COLO668 (cell line): ENCODE measurements at regions not wholly inside any gene's neighbourhood (a gene's known extent, or its start where the extent isn't known, plus 50 kb on each side); places are given as distances from the start of the nearest gene placed in this dataset.

ENCODE experiments used
- DNase-seq: peaks from one replicate; lab custom pipeline; 2025; ENCODE audit not compliant: unreplicated experiment; lab: John Stamatoyannopoulos, UW

- DNase-seq: no peak
These were observed 96.9 kb upstream of the RTL6 start for GRCh38 chr22:44594951-44595350.

GRCh38 chr22:44592824-44593148 is 94.8 kb upstream of the RTL6 start:
- DNase-seq: no peak

GRCh38 chr22:44592126-44592823 is 94.2 kb upstream of the RTL6 start:
- DNase-seq: no peak

- no peak for DNase-seq
These were observed 93.2 kb upstream of the RTL6 start for GRCh38 chr22:44591146-44591790.

- no peak for DNase-seq
These were observed 92.3 kb upstream of the RTL6 start for GRCh38 chr22:44590291-44590690.

GRCh38 chr22:44589831-44590230 is 91.8 kb upstream of the RTL6 start:
- DNase-seq: no peak

- no peak for DNase-seq
These were observed 90.3 kb upstream of the RTL6 start for GRCh38 chr22:44588348-44588747.

- no peak for DNase-seq
These were observed 89.8 kb upstream of the RTL6 start for GRCh38 chr22:44587737-44588310.

GRCh38 chr22:44586999-44587736 is 89.1 kb upstream of the RTL6 start:
- DNase-seq: peak; percentile 92

- peak; percentile 86 for DNase-seq
These were observed 88.4 kb upstream of the RTL6 start for GRCh38 chr22:44586351-44586990.

GRCh38 chr22:44585559-44586350 is 87.7 kb upstream of the RTL6 start:
- DNase-seq: no peak

GRCh38 chr22:44584256-44584902 is 86.3 kb upstream of the RTL6 start:
- DNase-seq: no peak

GRCh38 chr22:44583854-44584253 is 85.8 kb upstream of the RTL6 start:
- no peak for DNase-seq

- DNase-seq: no peak
These were observed 85.2 kb upstream of the RTL6 start for GRCh38 chr22:44583061-44583760.

GRCh38 chr22:44582016-44582415 is 84.0 kb upstream of the RTL6 start:
- no peak for DNase-seq

- no peak for DNase-seq
These were observed 83.0 kb upstream of the RTL6 start for GRCh38 chr22:44581096-44581435.

GRCh38 chr22:44580176-44581095 is 82.4 kb upstream of the RTL6 start:
- DNase-seq: no peak

GRCh38 chr22:44578516-44579230 is 80.6 kb upstream of the RTL6 start:
- no peak for DNase-seq
